ENCODE measurements at regions not wholly inside any gene's neighbourhood (a gene's known extent, or its start where the extent isn't known, plus 50 kb on each side); places are given as distances from the start of the nearest gene placed in this dataset.
A peak's percentile ranks its signal among the peaks of the same experiment; 100 is the strongest.

DNA sequence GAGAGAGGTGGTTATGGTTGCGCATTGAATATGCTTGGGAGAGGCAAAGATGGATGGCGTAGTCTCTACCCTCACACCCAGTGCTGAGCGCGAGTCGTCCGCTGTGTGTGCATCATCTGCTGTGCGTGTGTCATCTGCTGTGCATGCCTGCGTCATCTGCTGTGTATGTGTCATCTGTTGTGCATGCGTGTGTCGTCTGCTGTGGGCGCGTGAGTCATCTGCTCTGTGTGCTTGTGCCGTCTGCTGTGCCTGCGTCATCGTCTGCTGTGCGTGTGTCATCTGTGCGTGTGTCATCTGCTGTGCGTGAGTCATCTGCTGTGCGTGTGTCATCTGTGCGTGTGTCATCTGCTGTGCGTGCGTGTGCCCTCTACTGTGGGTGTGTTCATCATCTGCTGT, 68.0 kb upstream of the IRX4 start:
- in situ Hi-C loops (cut with HindIII; ENCODE audit: low pct_unique_long_range_greater_than_20kb, low sequenced_read_pairs): no loop called here
- DNase-seq (ENCODE audit: low read depth): peak; percentile 87

DNA sequence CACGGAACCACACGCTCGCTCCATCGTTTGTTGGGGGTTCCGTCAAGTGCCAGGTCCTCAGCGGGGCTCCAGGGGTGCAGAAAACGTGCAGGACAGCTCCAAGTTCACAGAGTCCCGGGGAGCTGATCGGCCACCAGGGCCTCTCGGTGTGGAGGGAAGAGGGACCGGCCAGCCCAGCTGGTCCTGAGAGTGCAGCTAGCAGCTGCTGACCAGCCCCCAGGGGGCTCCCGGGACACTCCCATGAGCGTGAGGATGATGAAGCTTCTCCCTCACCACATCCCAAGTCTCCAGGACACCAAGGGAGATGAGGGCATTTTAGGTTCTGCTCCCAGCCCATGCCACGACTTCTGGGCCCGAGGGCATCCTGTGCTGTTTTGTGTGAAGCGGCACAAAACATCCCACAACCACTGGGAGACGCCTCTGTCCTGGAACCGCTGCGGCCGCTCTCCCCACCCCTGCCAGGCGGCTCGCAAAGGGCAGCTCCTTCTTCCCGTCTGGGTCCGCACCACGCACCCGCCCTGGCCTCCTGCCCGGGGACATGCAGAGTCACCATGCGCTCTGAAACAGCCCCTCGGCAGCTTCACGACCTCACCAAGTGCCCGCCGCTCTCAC, 67.5 kb upstream of the IRX4 start:
- in situ Hi-C loops (cut with HindIII; ENCODE audit: low pct_unique_long_range_greater_than_20kb, low sequenced_read_pairs): no loop called here
- no peak for DNase-seq (ENCODE audit: low read depth)

DNA sequence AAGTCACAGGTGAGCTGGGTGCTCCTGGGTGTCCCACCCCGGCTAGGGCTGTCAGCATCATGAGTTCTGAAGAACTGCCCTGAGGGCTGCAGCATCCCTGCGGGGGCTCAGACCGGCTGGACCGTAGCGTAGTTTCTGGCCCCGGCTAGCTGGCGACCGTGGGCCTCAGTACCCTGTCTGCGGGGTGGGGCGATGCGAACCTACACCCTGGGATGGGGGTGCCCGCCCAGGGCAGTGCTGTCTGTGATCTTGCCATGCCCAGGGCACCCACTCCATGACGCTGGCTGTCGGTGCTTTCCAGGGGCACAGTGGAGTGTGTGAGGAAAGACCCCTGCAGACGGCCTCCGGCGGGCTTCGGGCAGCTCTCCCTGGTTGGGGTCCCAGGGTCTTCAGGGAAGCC, 66.5 kb upstream of the IRX4 start:
- no peak for DNase-seq (ENCODE audit: low read depth)
- in situ Hi-C loops (cut with HindIII; ENCODE audit: low pct_unique_long_range_greater_than_20kb, low sequenced_read_pairs): no loop called here

DNA sequence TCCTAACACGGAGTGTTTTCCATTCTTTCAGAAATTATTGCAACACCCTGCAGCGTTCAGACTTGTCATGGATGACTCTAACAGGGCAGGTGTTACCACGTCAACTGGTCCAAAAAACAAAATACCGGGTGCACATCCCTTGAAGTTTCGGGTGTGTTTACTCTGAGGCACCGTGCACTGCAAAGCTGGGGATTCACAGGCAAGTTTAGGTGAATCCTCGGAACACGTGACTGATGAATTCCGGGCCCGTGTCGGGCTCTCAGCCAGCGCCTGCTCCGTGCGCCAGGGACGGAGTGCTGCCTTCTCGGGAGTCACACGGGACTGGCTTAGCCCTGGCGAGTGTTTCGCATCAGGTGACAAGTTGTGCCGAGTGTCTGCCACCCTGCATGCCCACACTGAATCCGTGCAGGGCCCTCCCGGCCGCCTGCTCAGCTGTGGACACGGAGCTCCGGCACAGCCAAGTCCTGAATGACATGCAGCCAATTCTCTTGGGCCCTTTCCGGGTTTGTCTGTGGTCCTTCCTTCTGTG, 66.0 kb upstream of the IRX4 start:
- in situ Hi-C loops (cut with HindIII; ENCODE audit: low pct_unique_long_range_greater_than_20kb, low sequenced_read_pairs): no loop called here
- no peak for DNase-seq (ENCODE audit: low read depth)

DNA sequence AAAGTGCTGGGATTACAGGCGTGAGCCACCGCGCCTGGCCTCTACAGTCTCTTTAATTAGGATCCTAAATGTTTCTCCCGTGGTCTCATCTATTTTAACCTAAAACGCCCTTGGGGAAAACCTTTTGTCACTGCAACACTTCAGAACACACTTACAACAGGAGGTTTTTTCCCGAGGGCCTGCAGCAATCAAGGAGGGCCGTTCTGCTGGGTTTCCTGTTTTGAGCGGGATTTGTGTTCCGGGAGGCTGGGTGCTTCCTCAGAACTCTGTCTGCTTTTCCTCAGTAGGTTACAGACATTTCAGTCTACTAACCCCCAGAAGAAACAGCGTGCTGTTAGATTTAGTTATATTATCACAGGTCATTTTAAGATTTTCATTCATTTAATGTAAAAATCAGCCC, 65.4 kb upstream of the IRX4 start:
- no peak for DNase-seq (ENCODE audit: low read depth)
- in situ Hi-C loops (cut with HindIII; ENCODE audit: low pct_unique_long_range_greater_than_20kb, low sequenced_read_pairs): no loop called here

DNA sequence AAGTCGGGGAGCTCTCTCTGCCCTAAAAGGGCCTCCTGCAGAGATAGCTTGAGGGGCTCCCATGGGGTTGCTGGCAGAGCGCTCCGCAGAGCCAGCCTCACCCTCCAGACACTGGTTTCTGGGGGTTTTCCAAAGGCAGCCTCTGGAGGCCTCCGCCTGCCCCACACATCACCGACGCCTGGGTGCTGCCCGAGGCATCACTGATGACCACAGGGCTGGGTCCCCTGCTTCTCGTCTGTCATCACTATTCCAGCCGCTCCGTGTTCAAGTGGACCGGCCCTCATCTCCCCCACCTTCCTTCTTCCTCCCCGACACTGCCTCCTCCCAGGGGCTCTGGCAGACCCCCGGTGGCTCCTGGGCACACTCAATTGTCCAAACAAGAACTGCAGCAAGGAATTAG, 64.1 kb upstream of the IRX4 start:
- in situ Hi-C loops (cut with HindIII; ENCODE audit: low pct_unique_long_range_greater_than_20kb, low sequenced_read_pairs): no loop called here

DNA sequence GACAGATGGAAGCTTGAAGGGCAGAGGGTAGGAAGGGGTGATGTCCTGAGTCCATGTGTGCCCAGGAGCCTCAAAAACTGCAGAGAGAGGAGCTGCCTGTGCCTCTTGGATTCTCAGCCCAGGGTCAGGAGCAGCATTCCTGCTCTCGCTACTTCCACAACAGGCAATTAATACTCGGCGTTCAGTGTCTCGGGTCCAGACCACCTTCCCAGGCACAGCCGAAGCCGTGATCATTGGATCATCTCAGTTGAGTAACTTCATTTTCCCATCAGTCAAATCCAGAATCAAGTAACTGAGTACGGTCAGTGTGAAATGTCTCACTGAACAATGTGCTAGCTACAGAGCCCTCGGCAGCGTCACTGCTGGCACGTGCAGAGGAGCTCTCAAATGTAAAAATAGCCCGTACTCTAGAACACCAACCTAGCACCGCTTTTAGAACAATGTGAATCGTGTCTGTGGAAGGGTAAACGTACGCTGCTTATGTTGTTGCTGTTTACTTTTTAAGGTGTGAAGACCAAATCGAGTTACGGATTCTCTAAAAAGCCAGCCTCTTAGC, 63.5 kb upstream of the IRX4 start:
- in situ Hi-C loops (cut with HindIII; ENCODE audit: low pct_unique_long_range_greater_than_20kb, low sequenced_read_pairs): no loop called here
- no peak for DNase-seq (ENCODE audit: low read depth)

More for the DNA sequence above, 64.1 kb upstream of the IRX4 start:
- no peak for DNase-seq (ENCODE audit: low read depth)

DNA sequence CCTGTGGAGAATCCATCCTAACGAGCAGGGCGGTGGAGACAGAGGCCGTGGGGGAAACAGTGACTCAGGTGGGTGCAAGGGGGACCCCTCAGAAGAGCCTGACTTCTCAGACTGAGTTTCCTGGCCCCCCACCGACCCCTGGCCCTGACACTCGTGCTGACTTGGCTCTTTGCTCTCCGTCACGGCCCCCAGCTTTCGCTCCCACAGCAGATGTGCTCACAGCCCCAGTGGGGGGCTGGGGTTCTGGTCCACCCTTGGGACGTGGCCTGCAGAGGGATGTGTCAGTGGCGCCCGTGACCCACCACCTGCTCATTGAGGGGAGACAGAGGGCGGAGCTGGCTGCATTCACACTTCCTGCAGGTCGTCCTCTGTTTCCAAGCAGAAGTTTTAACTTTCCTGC, 62.9 kb upstream of the IRX4 start:
- DNase-seq (ENCODE audit: low read depth): no peak
- in situ Hi-C loops (cut with HindIII; ENCODE audit: low pct_unique_long_range_greater_than_20kb, low sequenced_read_pairs): no loop called here

DNA sequence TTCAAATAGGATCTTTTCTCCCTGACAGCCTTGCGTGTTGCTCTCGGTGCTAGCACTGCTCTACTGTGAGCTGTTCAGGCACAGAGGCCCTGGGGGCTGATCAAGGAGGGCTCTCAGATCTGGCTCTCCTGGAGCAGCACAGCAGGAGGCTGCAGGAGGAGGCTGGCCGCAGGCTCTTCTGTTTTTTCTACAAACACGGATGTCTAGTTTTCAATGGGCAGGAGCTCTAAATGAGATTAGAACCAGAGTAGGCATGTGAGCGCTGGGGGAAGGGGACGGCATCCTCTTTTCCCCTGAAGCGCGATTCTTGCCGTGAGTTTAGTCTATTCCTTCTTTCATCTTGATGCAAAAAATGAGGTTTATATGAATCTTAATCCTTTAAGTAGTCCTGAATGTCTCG, 61.7 kb upstream of the IRX4 start:
- in situ Hi-C loops (cut with HindIII; ENCODE audit: low pct_unique_long_range_greater_than_20kb, low sequenced_read_pairs): no loop called here
- DNase-seq (ENCODE audit: low read depth): no peak

DNA sequence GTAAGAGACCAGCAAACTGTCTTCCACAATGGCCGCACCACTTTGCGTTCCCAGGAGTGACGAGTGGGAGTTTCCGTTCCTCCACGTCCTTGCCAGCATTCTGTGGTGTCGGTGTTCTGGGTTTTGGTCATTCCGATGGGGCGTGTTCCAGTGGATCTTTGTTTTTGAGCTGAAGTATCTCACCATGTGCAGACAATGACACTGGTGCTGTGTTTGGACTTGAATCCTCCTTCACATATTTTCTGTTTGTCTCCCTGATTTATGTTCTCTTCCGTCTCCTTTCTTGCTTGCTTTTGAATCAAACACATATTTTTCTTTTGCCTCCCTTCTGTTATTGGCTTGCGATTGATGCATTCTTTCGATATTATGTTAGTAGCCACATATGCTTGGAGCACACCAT, 60.8 kb upstream of the IRX4 start:
- in situ Hi-C loops (cut with HindIII; ENCODE audit: low pct_unique_long_range_greater_than_20kb, low sequenced_read_pairs): no loop called here
- DNase-seq (ENCODE audit: low read depth): no peak

DNA sequence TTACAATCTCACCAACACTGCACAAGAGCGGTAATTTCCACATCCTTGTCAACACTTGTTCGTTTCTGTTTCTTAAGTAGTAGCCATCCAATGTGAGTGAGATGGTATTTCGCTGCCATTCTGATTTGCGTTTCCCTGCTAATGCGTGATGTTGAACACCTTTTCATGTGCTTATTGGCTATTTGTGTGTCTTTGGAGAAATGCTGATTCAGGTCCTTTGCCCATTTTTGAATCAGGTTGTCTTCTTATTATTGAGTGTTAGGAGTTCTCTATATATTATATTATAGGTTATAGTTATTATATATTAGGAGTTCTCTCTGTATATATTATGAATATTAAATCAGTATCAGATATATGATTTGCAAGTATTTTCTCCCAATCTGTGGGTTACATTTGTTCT, 59.9 kb upstream of the IRX4 start:
- in situ Hi-C loops (cut with HindIII; ENCODE audit: low pct_unique_long_range_greater_than_20kb, low sequenced_read_pairs): no loop called here

DNA sequence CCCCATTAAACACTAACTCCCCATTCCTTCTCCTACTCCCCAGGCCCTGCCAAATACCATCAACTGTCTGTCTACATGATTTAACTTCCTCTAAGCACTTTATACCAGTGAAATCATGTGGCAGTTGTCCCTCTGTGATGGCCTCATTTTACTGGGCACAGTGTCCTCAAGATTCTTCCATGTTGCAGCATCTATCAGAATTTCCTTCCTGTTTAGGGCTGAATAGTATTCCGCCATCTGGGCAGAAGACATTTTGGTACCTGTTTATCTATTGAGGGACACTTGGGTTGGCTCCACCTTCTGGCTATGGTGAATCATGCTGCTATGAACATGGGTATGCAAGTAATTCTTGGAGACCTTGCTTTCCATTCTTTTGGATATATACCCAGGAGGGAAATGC, 59.4 kb upstream of the IRX4 start:
- no peak for DNase-seq (ENCODE audit: low read depth)
- in situ Hi-C loops (cut with HindIII; ENCODE audit: low pct_unique_long_range_greater_than_20kb, low sequenced_read_pairs): no loop called here

More for the DNA sequence above, 59.9 kb upstream of the IRX4 start:
- no peak for DNase-seq (ENCODE audit: low read depth)

DNA sequence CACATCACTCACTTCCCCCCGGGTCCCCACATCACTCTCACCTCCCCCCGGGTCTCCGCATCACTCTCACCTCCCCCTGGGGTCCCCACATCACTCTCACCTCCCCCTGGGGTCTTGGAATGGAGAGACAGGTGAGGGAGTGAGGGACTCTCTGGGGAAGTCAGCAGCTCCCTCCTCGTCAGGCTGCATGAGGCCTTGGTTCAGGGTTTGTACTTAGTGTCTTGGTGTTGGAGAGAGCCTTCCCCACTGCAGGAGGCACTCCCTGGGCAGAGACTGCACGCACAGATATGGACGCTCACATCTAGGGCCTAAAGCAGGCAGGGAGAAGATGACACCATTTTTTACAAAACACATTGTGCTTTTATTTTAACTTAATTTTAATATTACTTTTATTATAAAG, 56.5 kb upstream of the IRX4 start:
- in situ Hi-C loops (cut with HindIII; ENCODE audit: low pct_unique_long_range_greater_than_20kb, low sequenced_read_pairs): no loop called here
- no peak for DNase-seq (ENCODE audit: low read depth)

DNA sequence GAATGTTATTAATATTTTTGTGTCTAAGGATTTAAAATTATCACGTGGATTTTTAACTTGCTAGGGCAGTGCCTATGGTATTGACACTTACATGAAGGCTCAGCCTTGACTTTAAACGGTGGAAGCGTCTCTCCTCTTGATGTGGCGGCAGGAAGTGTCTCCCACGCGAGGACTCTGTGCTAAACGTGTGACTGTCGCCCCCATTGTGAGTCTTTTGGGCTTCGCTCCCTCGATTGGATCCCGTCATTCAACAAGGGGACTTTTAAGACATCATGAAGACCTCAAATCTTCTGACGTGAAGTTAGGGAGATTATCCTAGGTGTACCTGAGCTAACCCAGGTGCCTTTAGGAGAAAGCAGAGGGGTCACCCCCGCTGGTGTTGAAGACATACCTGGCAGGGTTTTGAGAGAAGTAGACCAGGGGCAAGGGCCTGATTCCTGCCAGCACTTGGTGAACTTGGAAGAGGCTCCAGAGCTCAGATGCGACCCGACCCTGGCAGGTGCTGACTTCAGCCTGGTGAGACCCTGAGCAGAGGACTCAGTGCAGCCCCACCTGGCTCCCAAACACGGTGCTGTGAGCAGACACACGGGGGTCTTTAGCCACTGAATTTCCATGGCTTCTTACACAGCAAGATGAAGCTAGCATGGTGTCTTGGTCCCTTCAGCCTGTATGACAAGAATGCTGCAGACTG, 55.7 kb upstream of the IRX4 start:
- no peak for DNase-seq (ENCODE audit: low read depth)
- in situ Hi-C loops (cut with HindIII; ENCODE audit: low pct_unique_long_range_greater_than_20kb, low sequenced_read_pairs): no loop called here

DNA sequence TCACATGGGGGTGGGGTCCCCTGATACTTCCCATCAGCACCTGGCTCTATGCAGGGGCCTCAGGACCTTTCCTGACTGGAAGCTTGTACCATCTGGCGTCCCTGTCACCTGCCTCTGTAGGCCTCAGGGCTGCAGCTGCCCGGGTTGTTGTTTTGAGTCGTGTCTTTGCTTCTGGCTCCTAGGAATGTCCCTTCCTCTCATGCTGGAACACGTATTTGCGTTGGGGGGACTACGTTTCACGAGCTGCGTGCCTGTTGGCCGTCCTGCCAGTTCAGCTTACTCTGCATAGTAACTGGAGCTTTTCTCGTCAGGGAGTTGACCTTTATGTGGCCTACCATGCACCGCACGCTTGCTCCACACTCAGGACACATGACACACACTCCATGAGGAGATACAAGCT, 54.9 kb upstream of the IRX4 start:
- in situ Hi-C loops (cut with HindIII; ENCODE audit: low pct_unique_long_range_greater_than_20kb, low sequenced_read_pairs): no loop called here
- no peak for DNase-seq (ENCODE audit: low read depth)

DNA sequence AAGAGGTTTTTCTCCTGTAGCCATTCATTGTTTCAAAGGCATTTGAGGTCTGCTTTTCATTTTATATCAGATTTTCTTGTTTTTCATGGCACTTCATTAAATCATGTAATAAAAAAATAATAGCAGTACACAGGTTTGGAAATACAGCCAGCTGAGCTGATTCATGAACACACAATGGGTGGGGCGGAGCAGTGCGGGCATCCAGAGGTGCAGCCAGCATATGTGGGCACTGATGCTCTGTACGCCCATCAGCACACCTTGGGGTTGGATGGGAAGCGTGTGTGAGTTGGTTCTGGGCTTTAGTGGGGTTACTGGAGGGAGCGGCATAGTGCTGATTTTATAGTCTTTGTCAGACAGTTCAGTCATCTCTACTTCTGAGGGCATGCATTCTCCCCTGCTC, 54.2 kb upstream of the IRX4 start:
- in situ Hi-C loops (cut with HindIII; ENCODE audit: low pct_unique_long_range_greater_than_20kb, low sequenced_read_pairs): no loop called here

DNA sequence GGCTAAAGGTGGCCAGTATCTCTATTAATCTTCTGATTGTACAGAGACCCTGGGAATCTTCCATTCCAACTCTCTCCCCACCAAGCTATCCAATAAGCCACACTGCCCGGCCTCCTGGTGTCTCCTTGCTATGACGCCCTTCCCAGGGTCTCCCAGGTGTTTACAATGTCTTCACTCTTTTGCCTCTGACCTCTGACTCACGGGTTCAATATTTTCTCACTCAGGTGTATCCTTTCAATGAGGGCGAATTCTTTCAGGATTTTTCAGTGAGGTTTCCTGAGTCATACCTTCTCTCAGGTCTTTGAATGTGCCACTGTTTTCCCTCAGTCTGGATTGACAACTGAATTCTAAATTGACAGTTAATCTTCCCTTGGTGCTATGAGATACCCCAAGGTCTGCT, 53.7 kb upstream of the IRX4 start:
- in situ Hi-C loops (cut with HindIII; ENCODE audit: low pct_unique_long_range_greater_than_20kb, low sequenced_read_pairs): no loop called here
- DNase-seq (ENCODE audit: low read depth): peak; percentile 25

More for the DNA sequence above, 54.2 kb upstream of the IRX4 start:
- DNase-seq (ENCODE audit: low read depth): no peak

DNA sequence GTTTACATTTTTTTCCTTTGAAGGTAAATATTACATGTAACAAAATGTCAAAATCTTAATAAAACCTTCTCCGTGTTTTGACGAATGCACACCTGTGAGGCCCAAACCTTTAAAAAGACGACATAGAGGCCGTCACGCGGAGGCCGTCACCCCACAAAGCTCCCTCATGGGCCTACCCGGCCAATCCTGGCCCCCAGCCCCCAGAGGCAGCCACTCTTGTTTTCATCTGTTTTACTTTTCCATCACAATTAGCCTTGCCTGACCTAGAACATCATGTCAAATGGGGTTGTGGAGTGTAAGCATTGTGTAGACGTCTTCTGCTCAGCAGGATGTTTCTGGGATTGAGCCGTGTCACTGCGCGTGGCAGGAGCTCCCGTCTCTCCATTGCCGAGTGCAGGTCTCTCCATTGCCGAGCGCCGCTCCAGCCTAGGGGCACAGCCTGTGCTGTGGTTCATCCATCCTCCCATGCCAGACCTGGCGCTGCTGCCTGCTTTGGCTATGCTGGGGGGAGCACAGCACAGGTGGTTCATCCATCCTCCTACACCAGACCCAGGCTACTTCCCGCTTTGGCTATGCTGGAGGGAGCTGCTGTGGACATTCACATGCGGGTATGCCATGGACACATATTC, 52.2 kb upstream of the IRX4 start:
- no peak for DNase-seq (ENCODE audit: low read depth)
- in situ Hi-C loops (cut with HindIII; ENCODE audit: low pct_unique_long_range_greater_than_20kb, low sequenced_read_pairs): no loop called here

DNA sequence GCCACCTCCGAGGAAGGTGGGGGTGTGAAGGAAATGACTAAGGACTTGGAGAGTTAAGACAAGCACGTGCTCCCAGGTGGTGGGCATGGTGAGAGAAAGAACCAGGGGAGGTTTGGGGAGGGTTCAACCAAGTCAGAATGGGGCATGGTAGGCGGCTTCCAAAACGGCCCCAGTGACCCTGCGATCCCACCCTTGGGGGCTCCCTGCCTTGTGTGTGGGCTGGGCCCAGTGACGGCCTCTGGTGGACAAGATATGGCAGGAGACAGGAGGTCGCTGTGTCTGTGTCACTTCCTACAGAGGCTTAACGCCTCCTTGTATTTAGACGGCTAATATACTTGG, 51.3 kb upstream of the IRX4 start:
- no peak for DNase-seq (ENCODE audit: low read depth)
- in situ Hi-C loops (cut with HindIII; ENCODE audit: low pct_unique_long_range_greater_than_20kb, low sequenced_read_pairs): no loop called here
